Breast epithelium (tissue), 4 donors: ENCODE measurements at regions not wholly inside any gene's neighbourhood (a gene's known extent, or its start where the extent isn't known, plus 50 kb on each side); places are given as distances from the start of the nearest gene placed in this dataset.

Experiments used
- DNase-seq, 2 donors: peaks; one replicate each; pipeline ENCODE4 v3.0.0-alpha.2; 2019; ENCODE audit warnings: low spot score in 2 of 2
- H3K27ac ChIP-seq, 2 donors: fragments of 200-600 bp; sonication (generic) in 1 of 2; one replicate each; pipeline ENCODE4 v1.5.1; 2016 to 2019; ENCODE audit warnings: mild to moderate bottlenecking in 1 of 2
- H3K27me3 ChIP-seq, 2 donors: fragments of 200-600 bp; sonication (generic) in 1 of 2; one replicate each; pipeline versions ENCODE4 v1.5.1 to v1.6.0; 2017 to 2019; ENCODE audit warnings: control low read depth in 1 of 2, mild to moderate bottlenecking in 1 of 2
- H3K36me3 ChIP-seq: fragments of 200-600 bp; one replicate; pipeline ENCODE4 v1.5.1; 2019
- H3K4me1 ChIP-seq, 2 donors: fragments of 200-600 bp; sonication (generic); one replicate each; pipeline ENCODE4 v1.5.1; 2016 to 2019; ENCODE audit warnings: control low read depth in 1 of 2
- H3K4me3 ChIP-seq, 3 donors: fragments of 200-600 bp; sonication (generic); 1 replicate in 2 of 3; 2 replicates in 1 of 3; pipeline ENCODE4 v1.5.1; 2016 to 2019; ENCODE audit warnings: mild to moderate bottlenecking in 3 of 3, moderate library complexity in 2 of 3
- H3K9me3 ChIP-seq, 2 donors: fragments of 200-600 bp; sonication (generic) in 1 of 2; one replicate each; pipeline ENCODE4 v1.5.1; 2016 to 2019; ENCODE audit warnings: control low read depth in 1 of 2
- POLR2A ChIP-seq: fragments of 450-650 bp; IDR thresholded peaks from one replicate; pipeline ENCODE4 v1.6.1; 2016; ENCODE audit warnings: antibody characterized with exemption, mild to moderate bottlenecking, moderate library complexity
- POLR2AphosphoS5 ChIP-seq, 3 donors: sonication (generic); formaldehyde crosslinking; IDR thresholded peaks; one replicate each; pipeline ENCODE4 v1.6.1; 2017; ENCODE audit warnings: antibody characterized with exemption in 3 of 3
- intact Hi-C: fragments of 100-400 bp; cut with DNase I; formaldehyde crosslinking; loops from one replicate; pipeline ENCODE4 v1.15.1; 2023; ENCODE audit warnings: low total_unique reads
- TF ChIP-seq, protein P1 (sequence below), 3 donors: fragments of 450-650 bp; IDR thresholded peaks; one replicate each; pipeline ENCODE4 v1.5.1; 2016 to 2017; ENCODE audit warnings: antibody characterized with exemption in 3 of 3, mild to moderate bottlenecking in 3 of 3, moderate library complexity in 3 of 3

- no peaks in the 10 kb centered on the region for H3K36me3 ChIP-seq
Measured at GRCh38 chr16:80466024-80466987, 74.5 kb upstream of the DYNLRB2 start.

DNA sequence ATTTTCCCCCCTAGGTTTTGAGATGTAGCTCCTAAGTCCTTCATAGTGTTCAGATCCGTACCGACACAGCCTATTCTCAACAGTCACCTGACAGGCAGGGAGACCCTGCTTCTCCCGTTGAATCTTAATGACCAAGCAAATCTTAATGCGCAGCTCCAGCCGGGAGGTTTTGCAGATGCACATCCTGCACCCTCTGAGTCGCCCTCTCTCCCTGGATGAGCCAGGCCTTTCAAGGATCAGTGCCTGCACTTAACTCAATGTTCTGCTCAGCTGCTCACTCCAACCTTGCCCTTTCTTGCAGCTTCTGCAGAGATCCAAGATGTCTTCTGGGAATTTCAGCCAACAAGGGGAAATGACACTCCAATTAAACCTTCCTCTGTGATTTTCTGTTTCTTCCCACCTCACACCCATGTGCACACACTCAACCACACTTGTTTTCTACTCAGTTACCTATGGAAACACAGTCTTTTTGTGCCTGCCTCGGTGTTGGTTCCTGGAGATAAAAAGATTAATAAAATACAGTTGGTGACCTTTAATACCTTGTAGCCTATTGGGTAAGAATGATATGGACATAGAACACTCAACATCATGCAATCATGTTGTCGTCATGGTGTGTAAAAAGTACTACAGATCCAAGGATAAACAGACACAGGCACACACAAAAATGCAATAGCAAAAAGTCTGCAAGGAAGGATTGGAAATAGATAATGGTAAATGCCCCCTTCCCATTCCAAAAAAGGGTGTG, 76.9 kb upstream of the DYNLRB2 start:
- Histone ChIP-seq H3K9me3 (no peaks in the 10 kb centered on the region), H3K27ac (no peak overlapping the region), H3K36me3 (no peaks in the 10 kb centered on the region), H3K4me3 (no peak overlapping the region), H3K4me1 (no peaks in the 10 kb centered on the region), H3K27me3 (no peaks in the 10 kb centered on the region)
- TF ChIP-seq POLR2AphosphoS5 (IDR thresholded peaks at IDR 0.05), result no peak
- TF ChIP-seq, protein P1, sequence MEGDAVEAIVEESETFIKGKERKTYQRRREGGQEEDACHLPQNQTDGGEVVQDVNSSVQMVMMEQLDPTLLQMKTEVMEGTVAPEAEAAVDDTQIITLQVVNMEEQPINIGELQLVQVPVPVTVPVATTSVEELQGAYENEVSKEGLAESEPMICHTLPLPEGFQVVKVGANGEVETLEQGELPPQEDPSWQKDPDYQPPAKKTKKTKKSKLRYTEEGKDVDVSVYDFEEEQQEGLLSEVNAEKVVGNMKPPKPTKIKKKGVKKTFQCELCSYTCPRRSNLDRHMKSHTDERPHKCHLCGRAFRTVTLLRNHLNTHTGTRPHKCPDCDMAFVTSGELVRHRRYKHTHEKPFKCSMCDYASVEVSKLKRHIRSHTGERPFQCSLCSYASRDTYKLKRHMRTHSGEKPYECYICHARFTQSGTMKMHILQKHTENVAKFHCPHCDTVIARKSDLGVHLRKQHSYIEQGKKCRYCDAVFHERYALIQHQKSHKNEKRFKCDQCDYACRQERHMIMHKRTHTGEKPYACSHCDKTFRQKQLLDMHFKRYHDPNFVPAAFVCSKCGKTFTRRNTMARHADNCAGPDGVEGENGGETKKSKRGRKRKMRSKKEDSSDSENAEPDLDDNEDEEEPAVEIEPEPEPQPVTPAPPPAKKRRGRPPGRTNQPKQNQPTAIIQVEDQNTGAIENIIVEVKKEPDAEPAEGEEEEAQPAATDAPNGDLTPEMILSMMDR (IDR thresholded peaks at IDR 0.05), result no peak
- TF ChIP-seq POLR2A, result no peak
- intact Hi-C loops, result no loop called here
- no peak for DNase-seq

More at GRCh38 chr16:80466024-80466987, 74.5 kb upstream of the DYNLRB2 start:
- intact Hi-C loops, result no loop called here
- H3K4me3 ChIP-seq, result peak overlapping the region in 1 of 3 donors; percentile 17
- peaks cover 0 to 5% of the 10 kb centered on the region in 2 donors for H3K9me3 ChIP-seq
- no peaks in the 10 kb centered on the region for H3K27me3 ChIP-seq
- H3K27ac ChIP-seq, result no peak overlapping the region
- H3K4me1 ChIP-seq, result no peaks in the 10 kb centered on the region
- peak; percentile 48 to 61 for DNase-seq
- peak in 1 of 3 donors; percentile 28 for TF ChIP-seq POLR2AphosphoS5 (IDR thresholded peaks at IDR 0.05)
- TF ChIP-seq POLR2A, result no peak
- TF ChIP-seq, protein P1 (IDR thresholded peaks at IDR 0.05), result peak; percentile 72 to 88 (median 82)

- Histone ChIP-seq H3K9me3 (no peaks in the 10 kb centered on the region), H3K36me3 (no peaks in the 10 kb centered on the region), H3K4me1 (no peaks in the 10 kb centered on the region), H3K27ac (no peak overlapping the region), H3K4me3 (no peak overlapping the region), H3K27me3 (no peaks in the 10 kb centered on the region)
- TF ChIP-seq POLR2AphosphoS5 (IDR thresholded peaks at IDR 0.05) (no peak), POLR2A (no peak)
- TF ChIP-seq, protein P1 (IDR thresholded peaks at IDR 0.05), result no peak
- intact Hi-C loops, result no loop called here
- DNase-seq, result no peak
Measured at GRCh38 chr16:80463326-80463725, 77.5 kb upstream of the DYNLRB2 start.

GRCh38 chr16:80462917-80463316, 77.9 kb upstream of the DYNLRB2 start:
- TF ChIP-seq POLR2A, result no peak
- no peak for TF ChIP-seq POLR2AphosphoS5 (IDR thresholded peaks at IDR 0.05)

DNA sequence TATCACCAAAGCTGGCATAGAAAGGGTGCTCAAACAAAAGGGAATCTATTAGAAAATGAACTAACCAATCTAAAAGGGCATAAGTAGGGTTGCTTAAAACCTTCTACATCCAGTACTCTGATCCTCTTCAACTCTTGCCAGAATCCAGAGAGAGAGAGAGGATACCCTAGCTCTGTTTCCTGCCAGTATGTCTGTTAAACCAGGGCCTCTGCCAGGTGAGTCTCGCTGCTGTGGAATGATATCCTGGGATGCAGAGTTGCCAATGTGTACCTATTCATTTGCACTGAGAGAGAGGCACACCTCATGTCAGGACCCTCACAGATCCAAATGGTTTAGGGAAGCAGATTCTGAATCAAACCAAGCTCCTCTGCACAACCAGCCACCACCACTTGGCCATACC, 79.8 kb upstream of the DYNLRB2 start:
- Histone ChIP-seq H3K27me3 (no peaks in the 10 kb centered on the region), H3K4me1 (no peaks in the 10 kb centered on the region), H3K36me3 (no peaks in the 10 kb centered on the region), H3K9me3 (no peaks in the 10 kb centered on the region), H3K4me3 (no peak overlapping the region), H3K27ac (peak overlapping the region in 1 of 2 donors; percentile 86)
- DNase-seq, result no peak
- intact Hi-C loops, result no loop called here
- TF ChIP-seq POLR2AphosphoS5 (IDR thresholded peaks at IDR 0.05), result no peak
- no peak for TF ChIP-seq POLR2A
- TF ChIP-seq, protein P1 (IDR thresholded peaks at IDR 0.05), result no peak

More at GRCh38 chr16:80462917-80463316, 77.9 kb upstream of the DYNLRB2 start:
- H3K4me3 ChIP-seq, result no peak overlapping the region
- H3K27ac ChIP-seq, result no peak overlapping the region
- no peaks in the 10 kb centered on the region for H3K36me3 ChIP-seq
- no peaks in the 10 kb centered on the region for H3K9me3 ChIP-seq
- no peaks in the 10 kb centered on the region for H3K4me1 ChIP-seq
- intact Hi-C loops, result no loop called here
- no peak for DNase-seq
- H3K27me3 ChIP-seq, result no peaks in the 10 kb centered on the region
